ENCODE measurements at regions not wholly inside any gene's neighbourhood (a gene's known extent, or its start where the extent isn't known, plus 50 kb on each side); places are given as distances from the start of the nearest gene placed in this dataset.
A peak's percentile ranks its signal among the peaks of the same experiment; 100 is the strongest.

GRCh38 chr13:107208889-107209288, 641.0 kb upstream of the ARGLU1 start:
- no peak for DNase-seq (ENCODE audit: low read depth in 2 of 2)

GRCh38 chr13:107205318-107206104, 637.6 kb upstream of the ARGLU1 start:
- DNase-seq (ENCODE audit: low read depth in 2 of 2): peak; percentile 25 to 27

GRCh38 chr13:107203146-107203847, 635.4 kb upstream of the ARGLU1 start:
- DNase-seq (ENCODE audit: low read depth in 2 of 2): no peak

- no peak for DNase-seq (ENCODE audit: low read depth in 2 of 2)
Measured at GRCh38 chr13:107202371-107203023, 634.6 kb upstream of the ARGLU1 start.

- DNase-seq (ENCODE audit: low read depth in 2 of 2): no peak
Measured at GRCh38 chr13:107200491-107200890, 632.6 kb upstream of the ARGLU1 start.

- DNase-seq (ENCODE audit: low read depth in 2 of 2): no peak
Measured at GRCh38 chr13:107192289-107192688, 624.4 kb upstream of the ARGLU1 start.

- DNase-seq (ENCODE audit: low read depth in 2 of 2): no peak
Measured at GRCh38 chr13:107190065-107190464, 622.1 kb upstream of the ARGLU1 start.

GRCh38 chr13:107185889-107186288, 618.0 kb upstream of the ARGLU1 start:
- no peak for DNase-seq (ENCODE audit: low read depth in 2 of 2)

GRCh38 chr13:107170270-107170931, 602.5 kb upstream of the ARGLU1 start:
- DNase-seq (ENCODE audit: low read depth in 2 of 2): no peak

GRCh38 chr13:107157271-107157670, 589.3 kb upstream of the ARGLU1 start:
- no peak for DNase-seq (ENCODE audit: low read depth in 2 of 2)

- no peak for DNase-seq (ENCODE audit: low read depth in 2 of 2)
Measured at GRCh38 chr13:107144432-107144831, 576.5 kb upstream of the ARGLU1 start.

GRCh38 chr13:107141767-107142166, 573.8 kb upstream of the ARGLU1 start:
- no peak for DNase-seq (ENCODE audit: low read depth in 2 of 2)

- DNase-seq (ENCODE audit: low read depth in 2 of 2): no peak
Measured at GRCh38 chr13:107139006-107139405, 571.1 kb upstream of the ARGLU1 start.

- DNase-seq (ENCODE audit: low read depth in 2 of 2): no peak
Measured at GRCh38 chr13:107138486-107138885, 570.5 kb upstream of the ARGLU1 start.

GRCh38 chr13:107133950-107134349, 566.0 kb upstream of the ARGLU1 start:
- DNase-seq (ENCODE audit: low read depth in 2 of 2): no peak

GRCh38 chr13:107130566-107130965, 562.6 kb upstream of the ARGLU1 start:
- no peak for DNase-seq (ENCODE audit: low read depth in 2 of 2)

GRCh38 chr13:107124730-107125129, 556.8 kb upstream of the ARGLU1 start:
- DNase-seq (ENCODE audit: low read depth in 2 of 2): no peak

GRCh38 chr13:107124129-107124718, 556.3 kb upstream of the ARGLU1 start:
- DNase-seq (ENCODE audit: low read depth in 2 of 2): no peak

- DNase-seq (ENCODE audit: low read depth in 2 of 2): no peak
Measured at GRCh38 chr13:107121793-107122192, 553.9 kb upstream of the ARGLU1 start.

GRCh38 chr13:107119989-107120881, 552.3 kb upstream of the ARGLU1 start:
- no peak for DNase-seq (ENCODE audit: low read depth in 2 of 2)

GRCh38 chr13:107118506-107118905, 550.6 kb upstream of the ARGLU1 start:
- DNase-seq (ENCODE audit: low read depth in 2 of 2): no peak
